ENCODE measurements at regions not wholly inside any gene's neighbourhood (a gene's known extent, or its start where the extent isn't known, plus 50 kb on each side); places are given as distances from the start of the nearest gene placed in this dataset.

DNA sequence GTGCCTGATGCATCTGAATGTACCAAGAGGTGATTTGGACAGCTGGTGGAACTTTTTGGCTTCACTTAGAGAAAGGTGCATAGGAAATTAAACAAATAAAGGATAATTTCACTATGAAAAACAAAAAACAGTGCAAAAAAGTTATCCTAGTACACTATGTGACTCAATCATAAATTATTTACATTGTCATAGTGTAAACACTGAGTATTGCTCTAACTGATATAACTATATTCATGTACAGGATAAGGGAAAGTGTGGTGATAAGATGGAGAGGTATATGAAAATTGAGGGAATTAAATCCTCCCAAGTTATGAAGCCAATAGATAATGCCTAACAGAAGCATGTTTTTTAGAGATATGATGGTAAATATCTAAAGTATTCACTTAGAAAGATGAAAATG, 50.2 kb upstream of the CPNE4 start:
- H3K36me3 ChIP-seq (ENCODE audit: insufficient read depth, low read length) = no peaks in the 10 kb centered on the region
- H3K9me3 ChIP-seq (ENCODE audit: low read depth, low read length) = no peaks in the 10 kb centered on the region
- no peak overlapping the region for H3K27ac ChIP-seq (ENCODE audit: low read depth, low read length)
- DNase-seq (ENCODE audit: insufficient read length, low spot score, missing footprints) = no peak
- H3K4me2 ChIP-seq (ENCODE audit: insufficient read depth, low read length) = no peak overlapping the region
- H2AFZ ChIP-seq (ENCODE audit: low read length) = no peak overlapping the region
- no peaks in the 10 kb centered on the region for H3K4me1 ChIP-seq (ENCODE audit: insufficient read depth, low read length)
- no peaks in the 10 kb centered on the region for H4K20me1 ChIP-seq (ENCODE audit: insufficient read depth, low read length)
- H3K79me2 ChIP-seq (ENCODE audit: insufficient read depth, low read length) = no peaks in the 10 kb centered on the region
- no peaks in the 10 kb centered on the region for H3K27me3 ChIP-seq (ENCODE audit: insufficient read depth, low read length)
- no peak overlapping the region for H3K4me3 ChIP-seq (ENCODE audit: insufficient read depth, low read length)
- TF ChIP-seq, protein P1, sequence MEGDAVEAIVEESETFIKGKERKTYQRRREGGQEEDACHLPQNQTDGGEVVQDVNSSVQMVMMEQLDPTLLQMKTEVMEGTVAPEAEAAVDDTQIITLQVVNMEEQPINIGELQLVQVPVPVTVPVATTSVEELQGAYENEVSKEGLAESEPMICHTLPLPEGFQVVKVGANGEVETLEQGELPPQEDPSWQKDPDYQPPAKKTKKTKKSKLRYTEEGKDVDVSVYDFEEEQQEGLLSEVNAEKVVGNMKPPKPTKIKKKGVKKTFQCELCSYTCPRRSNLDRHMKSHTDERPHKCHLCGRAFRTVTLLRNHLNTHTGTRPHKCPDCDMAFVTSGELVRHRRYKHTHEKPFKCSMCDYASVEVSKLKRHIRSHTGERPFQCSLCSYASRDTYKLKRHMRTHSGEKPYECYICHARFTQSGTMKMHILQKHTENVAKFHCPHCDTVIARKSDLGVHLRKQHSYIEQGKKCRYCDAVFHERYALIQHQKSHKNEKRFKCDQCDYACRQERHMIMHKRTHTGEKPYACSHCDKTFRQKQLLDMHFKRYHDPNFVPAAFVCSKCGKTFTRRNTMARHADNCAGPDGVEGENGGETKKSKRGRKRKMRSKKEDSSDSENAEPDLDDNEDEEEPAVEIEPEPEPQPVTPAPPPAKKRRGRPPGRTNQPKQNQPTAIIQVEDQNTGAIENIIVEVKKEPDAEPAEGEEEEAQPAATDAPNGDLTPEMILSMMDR (IDR thresholded peaks at IDR 0.05; ENCODE audit: extremely low read depth, low read depth, low read length) = no peak

DNA sequence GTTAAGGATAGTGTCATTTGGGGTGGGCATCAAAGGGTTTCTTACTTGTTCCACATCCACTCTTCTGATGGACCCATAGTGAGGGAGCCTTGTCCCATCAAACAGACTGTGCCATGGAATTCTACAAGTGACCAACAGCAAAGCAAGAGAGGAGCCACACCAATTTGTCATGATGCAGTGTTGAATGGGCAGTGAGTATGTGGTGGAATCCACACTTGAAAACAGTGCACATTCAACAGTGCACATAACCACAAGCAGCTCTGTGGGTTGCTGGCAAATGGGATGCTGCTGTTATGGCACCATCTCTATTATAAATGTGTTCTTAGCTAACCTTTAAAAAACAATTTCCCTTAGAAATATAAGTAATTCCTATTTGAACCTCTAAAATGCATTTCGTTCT, 52.5 kb upstream of the CPNE4 start:
- H3K4me3 ChIP-seq (ENCODE audit: insufficient read depth, low read length) = no peak overlapping the region
- TF ChIP-seq, protein P1 (IDR thresholded peaks at IDR 0.05; ENCODE audit: extremely low read depth, low read depth, low read length) = no peak
- no peaks in the 10 kb centered on the region for H3K27me3 ChIP-seq (ENCODE audit: insufficient read depth, low read length)
- H3K27ac ChIP-seq (ENCODE audit: low read depth, low read length) = no peak overlapping the region
- no peaks in the 10 kb centered on the region for H3K79me2 ChIP-seq (ENCODE audit: insufficient read depth, low read length)
- H4K20me1 ChIP-seq (ENCODE audit: insufficient read depth, low read length) = no peaks in the 10 kb centered on the region
- no peaks in the 10 kb centered on the region for H3K9me3 ChIP-seq (ENCODE audit: low read depth, low read length)
- no peak overlapping the region for H2AFZ ChIP-seq (ENCODE audit: low read length)
- H3K4me1 ChIP-seq (ENCODE audit: insufficient read depth, low read length) = no peaks in the 10 kb centered on the region
- DNase-seq (ENCODE audit: insufficient read length, low spot score, missing footprints) = no peak
- no peak overlapping the region for H3K4me2 ChIP-seq (ENCODE audit: insufficient read depth, low read length)
- no peaks in the 10 kb centered on the region for H3K36me3 ChIP-seq (ENCODE audit: insufficient read depth, low read length)

DNA sequence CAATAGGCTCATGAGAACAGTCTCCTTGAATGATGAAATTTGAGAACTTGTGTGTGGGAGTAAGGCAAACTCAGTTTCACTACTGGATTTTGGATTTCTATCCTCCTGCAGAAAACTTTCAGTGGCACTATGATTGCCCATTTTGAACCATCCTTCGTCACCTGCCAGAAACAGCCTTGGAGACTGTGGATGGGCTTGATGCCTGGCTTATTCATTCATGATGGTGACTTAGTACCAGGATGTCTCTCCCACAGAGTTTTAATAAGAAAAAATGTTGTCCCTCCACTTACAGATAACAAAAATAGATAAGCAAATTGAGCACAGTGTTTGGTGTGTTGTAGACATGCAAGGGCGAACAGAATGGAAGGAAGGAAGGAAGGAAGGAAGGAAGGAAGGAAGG, 53.5 kb upstream of the CPNE4 start:
- no peaks in the 10 kb centered on the region for H3K79me2 ChIP-seq (ENCODE audit: insufficient read depth, low read length)
- no peaks in the 10 kb centered on the region for H3K4me1 ChIP-seq (ENCODE audit: insufficient read depth, low read length)
- H3K4me2 ChIP-seq (ENCODE audit: insufficient read depth, low read length) = no peak overlapping the region
- H3K4me3 ChIP-seq (ENCODE audit: insufficient read depth, low read length) = no peak overlapping the region
- DNase-seq (ENCODE audit: insufficient read length, low spot score, missing footprints) = no peak
- H2AFZ ChIP-seq (ENCODE audit: low read length) = no peak overlapping the region
- TF ChIP-seq, protein P1 (IDR thresholded peaks at IDR 0.05; ENCODE audit: extremely low read depth, low read depth, low read length) = no peak
- no peaks in the 10 kb centered on the region for H4K20me1 ChIP-seq (ENCODE audit: insufficient read depth, low read length)
- no peaks in the 10 kb centered on the region for H3K36me3 ChIP-seq (ENCODE audit: insufficient read depth, low read length)
- no peaks in the 10 kb centered on the region for H3K9me3 ChIP-seq (ENCODE audit: low read depth, low read length)
- no peaks in the 10 kb centered on the region for H3K27me3 ChIP-seq (ENCODE audit: insufficient read depth, low read length)
- no peak overlapping the region for H3K27ac ChIP-seq (ENCODE audit: low read depth, low read length)

DNA sequence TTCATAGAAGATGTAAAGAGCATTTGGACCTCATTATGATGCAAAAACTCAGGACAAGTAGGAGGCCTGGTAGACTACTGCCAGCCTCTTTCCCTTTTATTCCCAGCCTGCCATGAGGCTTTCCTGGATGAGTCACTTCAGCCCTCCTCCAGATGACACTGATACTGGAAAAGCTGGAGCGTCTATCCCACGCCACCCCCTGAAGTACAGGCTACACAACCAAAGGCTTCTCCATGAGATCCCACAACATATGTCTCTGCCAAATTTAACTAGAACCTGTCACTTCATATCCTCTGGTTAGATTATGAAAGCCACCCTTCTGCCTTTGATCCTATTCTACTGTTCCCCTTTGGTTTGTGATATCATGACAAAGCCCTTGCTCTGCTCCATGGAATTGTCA, 56.1 kb upstream of the CPNE4 start:
- no peak overlapping the region for H3K4me3 ChIP-seq (ENCODE audit: insufficient read depth, low read length)
- TF ChIP-seq, protein P1 (IDR thresholded peaks at IDR 0.05; ENCODE audit: extremely low read depth, low read depth, low read length) = no peak
- H3K9me3 ChIP-seq (ENCODE audit: low read depth, low read length) = no peaks in the 10 kb centered on the region
- no peaks in the 10 kb centered on the region for H3K27me3 ChIP-seq (ENCODE audit: insufficient read depth, low read length)
- no peaks in the 10 kb centered on the region for H3K4me1 ChIP-seq (ENCODE audit: insufficient read depth, low read length)
- no peak overlapping the region for H3K4me2 ChIP-seq (ENCODE audit: insufficient read depth, low read length)
- peak; percentile 57 for DNase-seq (ENCODE audit: insufficient read length, low spot score, missing footprints)
- no peak overlapping the region for H3K27ac ChIP-seq (ENCODE audit: low read depth, low read length)
- H3K36me3 ChIP-seq (ENCODE audit: insufficient read depth, low read length) = no peaks in the 10 kb centered on the region
- H3K79me2 ChIP-seq (ENCODE audit: insufficient read depth, low read length) = no peaks in the 10 kb centered on the region
- H4K20me1 ChIP-seq (ENCODE audit: insufficient read depth, low read length) = no peaks in the 10 kb centered on the region
- no peak overlapping the region for H2AFZ ChIP-seq (ENCODE audit: low read length)
